HG03159 (cell line): ENCODE measurements at regions not wholly inside any gene's neighbourhood (a gene's known extent, or its start where the extent isn't known, plus 50 kb on each side); places are given as distances from the start of the nearest gene placed in this dataset.
"Not testable (repeated sequence)": the region's sequence is repeated elsewhere in the genome, so short reads cannot be mapped to it uniquely, and the experiment has no call there.

Experiments
- ATAC-seq: cut with Tn5 transposase; IDR thresholded peaks from one replicate; pipeline ENCODE4 v1.9.1; 2021; ENCODE audit warnings: mild to moderate bottlenecking, moderate library complexity; ENCODE audit not compliant: unreplicated experiment

- no peak for ATAC-seq
Measured at GRCh38 chr15:59835776-59836175, 146.7 kb upstream of the BNIP2 start.

- no peak for ATAC-seq
Measured at GRCh38 chr15:59834528-59834927, 145.4 kb upstream of the BNIP2 start.

DNA sequence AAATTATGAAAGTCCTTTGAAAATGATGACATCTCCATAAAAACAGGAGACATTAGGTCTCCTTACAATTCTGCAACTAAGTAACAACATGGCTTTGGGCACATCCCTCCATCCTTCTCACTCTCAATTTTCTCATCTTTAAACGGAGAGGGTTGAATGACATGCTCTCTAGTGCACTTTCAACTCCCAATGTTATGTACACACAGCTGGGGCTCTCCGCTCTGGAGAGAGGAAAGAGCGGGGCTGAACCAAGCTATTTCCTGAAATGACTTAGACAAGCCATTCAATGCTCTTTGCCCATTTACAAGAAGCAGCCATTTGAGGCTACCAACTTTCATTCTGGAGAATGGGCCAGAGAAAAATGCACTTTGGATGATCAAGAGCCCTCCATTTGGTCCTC is 144.2 kb upstream of the BNIP2 start:
- ATAC-seq, result no peak

- no peak for ATAC-seq
Measured at GRCh38 chr15:59830873-59831272, 141.8 kb upstream of the BNIP2 start.

DNA sequence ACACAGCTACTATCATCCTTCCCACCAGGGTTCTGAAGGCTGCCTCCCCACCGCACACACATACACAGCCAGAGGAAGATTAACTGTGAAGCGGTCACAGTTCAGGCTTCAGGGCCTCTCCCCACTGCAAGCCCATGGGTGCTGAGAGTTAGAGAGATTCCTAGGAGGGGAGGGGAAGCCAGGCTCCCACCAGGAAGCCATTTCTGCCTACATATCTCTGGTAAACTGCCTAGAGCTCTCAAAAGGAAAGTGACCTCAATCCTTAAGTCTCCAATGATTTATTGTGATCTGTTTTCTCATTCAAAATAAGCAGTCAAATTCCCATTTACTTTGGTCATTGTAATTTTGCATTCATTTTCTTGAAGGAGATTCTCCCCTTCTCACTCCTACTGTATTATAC is 141.0 kb upstream of the BNIP2 start:
- no peak for ATAC-seq

GRCh38 chr15:59828861-59829260 is 139.7 kb upstream of the BNIP2 start:
- no peak for ATAC-seq

DNA sequence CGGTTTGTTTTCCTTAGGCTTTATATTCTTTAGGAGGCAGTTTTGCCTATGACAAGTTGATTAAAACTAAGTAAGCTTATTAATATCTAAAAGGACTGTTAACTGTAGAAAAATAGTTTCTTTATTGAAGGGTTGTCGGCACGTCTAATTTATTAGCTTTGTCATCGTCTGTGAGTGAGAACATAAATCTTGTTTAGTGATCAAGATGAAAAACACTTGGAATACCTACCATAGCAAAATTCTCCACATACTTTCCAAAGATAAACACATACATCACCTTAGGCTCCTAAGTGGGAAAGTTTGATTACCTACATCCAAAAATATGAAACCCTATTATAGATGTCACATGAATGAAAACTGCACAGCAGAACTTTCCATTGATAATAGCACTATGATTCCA is 139.1 kb upstream of the BNIP2 start:
- no peak for ATAC-seq

DNA sequence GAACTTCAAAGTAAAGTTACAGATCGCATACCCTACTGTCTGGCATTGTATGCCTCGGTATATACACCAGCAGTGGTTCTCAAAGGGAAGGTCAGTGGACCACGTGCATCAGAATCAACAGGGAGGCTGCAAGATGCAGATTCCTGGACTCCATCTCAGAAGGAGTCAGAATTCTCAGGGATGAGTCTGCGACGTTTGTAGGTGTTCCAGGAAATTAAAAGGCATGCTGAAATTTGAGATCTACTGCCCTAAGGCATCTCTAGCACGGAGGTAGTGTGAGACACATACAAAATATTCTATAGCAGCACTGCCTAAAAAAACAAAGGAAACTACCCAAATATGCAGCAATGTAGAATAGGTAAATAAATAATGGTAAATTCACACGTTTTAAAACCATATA is 136.8 kb upstream of the BNIP2 start:
- no peak for ATAC-seq

GRCh38 chr15:59821286-59821685 is 132.2 kb upstream of the BNIP2 start:
- ATAC-seq, result no peak

DNA sequence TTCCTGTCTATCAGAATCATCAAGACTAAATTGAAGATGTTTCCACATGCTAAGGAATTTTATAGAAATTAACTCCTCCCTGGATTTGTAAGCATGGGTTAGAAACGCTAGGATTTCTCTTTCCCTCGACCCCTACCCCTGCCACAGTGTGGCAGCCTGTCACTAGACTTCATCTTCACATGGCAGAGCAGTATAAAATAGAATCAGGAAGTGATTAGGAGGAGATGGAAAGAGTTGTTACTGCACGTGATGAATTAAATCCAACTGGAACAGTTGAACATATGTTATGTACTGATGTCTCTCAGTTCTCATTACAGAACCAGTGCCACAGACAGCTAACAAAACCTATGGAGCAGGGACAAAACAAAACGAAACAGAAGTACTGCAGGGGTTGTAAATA is 130.0 kb upstream of the BNIP2 start:
- ATAC-seq, result no peak

DNA sequence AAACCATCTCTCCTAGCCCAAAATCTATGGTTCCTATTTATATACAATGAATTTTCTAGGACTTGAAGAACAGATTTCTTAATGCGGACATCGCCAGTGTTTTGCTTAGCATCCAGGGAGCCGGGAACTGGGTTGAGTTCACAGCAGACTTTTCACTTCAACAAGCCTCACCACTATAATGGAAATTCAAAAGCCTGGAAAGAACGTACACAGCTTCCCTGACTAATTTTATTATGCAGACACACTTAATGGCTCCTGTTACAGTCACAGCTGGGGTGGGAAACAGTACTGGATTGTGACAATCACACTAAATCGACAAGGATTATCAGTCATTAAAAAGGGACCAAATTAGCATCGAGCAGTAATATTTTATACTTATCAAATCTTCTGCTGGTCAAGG is 129.2 kb upstream of the BNIP2 start:
- no peak for ATAC-seq

DNA sequence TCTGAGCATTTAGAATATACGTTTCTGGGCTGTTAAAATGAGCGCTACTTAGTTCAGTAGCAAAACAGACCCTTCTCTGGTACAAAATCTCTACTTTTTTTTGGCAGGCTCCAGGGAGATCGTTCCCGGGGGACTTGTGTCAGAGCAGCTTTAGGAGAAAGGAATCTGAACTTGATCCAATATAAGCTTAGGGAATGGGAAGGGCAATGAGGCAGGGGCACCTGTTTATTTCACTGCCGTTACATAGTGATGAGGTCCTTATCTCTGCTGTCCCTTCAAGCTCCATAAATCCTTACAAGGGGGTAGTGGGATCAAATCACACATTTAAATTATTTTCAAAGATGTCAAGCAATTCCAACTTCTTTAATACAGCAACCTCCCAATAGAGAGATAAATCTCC is 128.7 kb upstream of the BNIP2 start:
- no peak for ATAC-seq

DNA sequence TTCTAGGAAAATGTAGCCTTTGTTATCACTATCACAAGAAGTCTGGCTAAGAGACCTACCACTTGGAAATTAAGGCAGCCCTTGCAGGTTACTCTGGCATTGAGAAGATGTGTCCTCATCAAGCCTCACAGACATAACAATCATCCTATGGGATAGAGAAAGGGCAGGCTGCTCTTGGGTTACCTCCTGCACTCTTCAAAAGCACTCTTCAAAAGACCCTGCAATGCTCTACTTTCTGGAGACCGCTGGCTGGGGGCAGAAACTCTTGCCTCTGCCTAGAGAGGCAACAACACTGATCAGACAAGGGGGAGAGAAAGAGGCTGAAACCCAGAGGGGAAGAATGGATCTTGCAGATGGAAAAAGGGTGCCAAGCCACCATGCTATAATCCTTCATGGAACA is 127.9 kb upstream of the BNIP2 start:
- ATAC-seq, result no peak

DNA sequence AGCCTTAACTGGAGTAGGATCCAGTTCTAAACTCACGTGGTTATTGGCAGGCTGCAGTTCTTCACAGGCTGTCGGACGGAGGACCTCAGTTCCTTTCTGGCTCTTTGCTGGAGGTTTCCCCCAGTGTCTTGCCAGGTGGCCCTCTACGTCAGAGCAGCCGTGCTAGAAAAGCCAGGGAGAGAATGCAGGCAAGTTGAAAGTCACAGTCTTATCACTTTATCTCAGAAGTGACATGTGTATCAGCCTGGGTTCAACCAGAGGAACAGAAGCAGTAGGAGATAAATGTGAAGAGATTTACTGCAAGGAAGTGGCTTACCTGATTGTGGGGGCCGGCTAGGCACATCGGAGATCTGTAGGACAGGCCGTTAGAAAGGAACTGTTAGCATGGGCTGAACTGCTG is 125.3 kb upstream of the BNIP2 start:
- no peak for ATAC-seq

GRCh38 chr15:59812889-59813288 is 123.8 kb upstream of the BNIP2 start:
- ATAC-seq, result no peak

- ATAC-seq, result no peak
Measured at GRCh38 chr15:59812250-59812870, 123.2 kb upstream of the BNIP2 start.

GRCh38 chr15:59803293-59803966 is 114.3 kb upstream of the BNIP2 start:
- ATAC-seq, result not testable (repeated sequence)

- no peak for ATAC-seq
Measured at GRCh38 chr15:59801649-59802048, 112.5 kb upstream of the BNIP2 start.

GRCh38 chr15:59798605-59798917 is 109.4 kb upstream of the BNIP2 start:
- no peak for ATAC-seq

DNA sequence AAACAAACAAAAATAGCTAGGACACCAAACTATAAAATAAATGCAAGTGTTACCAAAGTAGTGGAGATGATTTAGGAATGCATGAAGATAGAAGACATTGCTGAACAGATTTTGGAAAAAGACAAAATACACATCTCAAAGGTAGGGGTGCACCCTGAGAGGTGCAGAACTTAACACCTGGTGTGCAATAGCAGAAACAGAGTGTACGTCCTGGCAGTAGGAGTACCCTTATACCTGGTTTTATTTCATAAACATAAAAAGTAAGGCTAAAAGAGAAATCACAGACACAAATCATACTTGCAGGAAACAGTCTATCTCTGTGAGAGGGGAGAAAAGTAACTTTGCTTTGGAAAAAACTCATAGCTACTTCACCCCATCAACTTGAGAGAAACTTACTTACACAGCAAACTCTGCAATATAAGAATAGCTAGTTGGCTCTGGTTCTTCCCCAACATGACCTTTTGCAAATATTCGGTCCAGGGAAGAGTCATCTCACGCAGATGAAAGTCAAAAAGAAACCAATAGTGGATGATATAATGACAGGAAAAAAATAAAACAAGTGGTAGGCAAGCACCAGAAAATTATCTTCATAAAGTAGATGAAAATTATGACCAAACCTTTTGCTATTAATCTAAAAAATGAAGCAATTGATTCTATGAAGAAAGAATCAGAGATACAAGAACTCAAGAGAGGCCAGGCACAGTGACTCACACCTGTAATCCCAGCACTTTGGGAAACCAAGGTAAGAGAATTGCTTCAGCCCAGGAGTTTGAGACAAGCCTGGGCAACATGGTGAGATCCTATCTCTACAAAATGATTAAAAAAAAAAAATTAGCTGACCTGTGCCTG is 108.9 kb upstream of the BNIP2 start:
- no peak for ATAC-seq

DNA sequence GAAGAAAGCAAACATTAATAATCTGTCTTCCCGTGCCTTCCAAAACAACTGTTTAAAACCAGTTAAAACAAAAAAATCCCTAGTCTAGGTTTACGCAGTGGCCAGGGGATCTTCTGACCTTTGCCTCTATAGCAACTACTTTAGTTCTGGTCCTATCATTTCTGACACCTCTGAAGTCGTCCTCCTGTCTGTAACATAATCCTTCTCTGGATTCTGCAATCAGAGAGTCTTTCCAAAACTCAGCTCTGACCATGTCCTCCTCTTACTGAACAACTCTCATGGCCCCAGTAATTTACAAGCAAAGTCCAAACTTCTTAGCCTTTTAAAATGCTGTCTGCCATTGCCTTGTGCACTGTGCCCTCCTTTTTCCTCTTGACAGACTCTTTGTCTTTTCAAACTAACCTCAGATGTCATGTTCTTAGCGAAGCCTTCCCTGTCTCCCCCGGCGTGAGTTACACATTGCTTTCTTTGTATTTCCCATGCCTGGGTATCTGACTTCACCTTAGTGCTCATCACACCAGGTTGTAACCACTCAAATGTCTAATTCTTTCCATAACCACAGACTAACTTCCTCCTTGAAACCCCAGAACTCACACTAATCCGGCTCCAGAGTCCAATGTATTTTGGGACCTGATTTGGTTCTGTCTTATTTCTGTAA is 105.2 kb upstream of the BNIP2 start:
- ATAC-seq, result no peak

DNA sequence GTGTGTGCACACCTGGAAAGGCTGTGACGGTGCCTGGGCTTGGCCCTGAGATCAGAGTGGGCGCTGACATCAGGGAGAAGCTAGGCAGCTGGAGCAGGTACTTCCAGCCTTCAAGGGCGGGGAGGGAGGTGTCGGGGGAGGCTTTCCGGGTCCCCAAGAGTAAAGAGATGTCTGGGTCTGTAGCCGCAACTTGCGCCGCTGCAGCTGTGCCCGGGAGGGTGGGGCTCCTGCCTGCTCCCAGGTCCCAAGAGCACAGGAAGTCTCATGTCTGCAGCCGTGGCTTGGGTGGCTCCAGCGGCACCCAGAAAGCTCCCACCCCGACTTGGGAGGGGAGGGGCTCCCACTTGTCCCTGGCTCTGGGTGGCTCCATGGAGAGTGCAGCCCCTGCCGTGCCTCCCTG is 103.2 kb upstream of the BNIP2 start:
- no peak for ATAC-seq
